ENCODE measurements at regions not wholly inside any gene's neighbourhood (a gene's known extent, or its start where the extent isn't known, plus 50 kb on each side); places are given as distances from the start of the nearest gene placed in this dataset.

- H3K4me3 ChIP-seq (ENCODE audit: low read length), result no peak overlapping the region
- Mint-ChIP-seq H3K4me3 (no peak overlapping the region), H3K27ac (no peak overlapping the region), H3K4me1 (no peaks in the 10 kb centered on the region), H3K27me3 (ENCODE audit: insufficient read depth) (no peaks in the 10 kb centered on the region), H3K9me3 (peaks cover 4% of the 10 kb centered on the region), H3K36me3 (ENCODE audit: low read depth) (no peaks in the 10 kb centered on the region)
- no peak overlapping the region for H3K9ac ChIP-seq (ENCODE audit: extremely low read depth, low read length, poor library complexity, severe bottlenecking)
- no peak overlapping the region for H3K27ac ChIP-seq (ENCODE audit: low read depth, low read length)
- H3K36me3 ChIP-seq (ENCODE audit: control insufficient read depth, insufficient read depth, low read length), result no peaks in the 10 kb centered on the region
- WGBS, 2 experiments (ENCODE audit: insufficient coverage in 1 of 2, insufficient read length in 1 of 2), result 76 to 89% methylated on average over 1 to 2 of the region's 2 CpGs
- DNase-seq, result no peak
- H3K4me1 ChIP-seq (ENCODE audit: control insufficient read depth, insufficient read depth, low read length), result no peaks in the 10 kb centered on the region
- H3K27me3 ChIP-seq (ENCODE audit: control insufficient read depth, insufficient read depth, low read length, poor library complexity, severe bottlenecking), result no peaks in the 10 kb centered on the region
- H3K9me3 ChIP-seq (ENCODE audit: control insufficient read depth, low read length), result peaks cover 7% of the 10 kb centered on the region
- TF ChIP-seq, protein P1, sequence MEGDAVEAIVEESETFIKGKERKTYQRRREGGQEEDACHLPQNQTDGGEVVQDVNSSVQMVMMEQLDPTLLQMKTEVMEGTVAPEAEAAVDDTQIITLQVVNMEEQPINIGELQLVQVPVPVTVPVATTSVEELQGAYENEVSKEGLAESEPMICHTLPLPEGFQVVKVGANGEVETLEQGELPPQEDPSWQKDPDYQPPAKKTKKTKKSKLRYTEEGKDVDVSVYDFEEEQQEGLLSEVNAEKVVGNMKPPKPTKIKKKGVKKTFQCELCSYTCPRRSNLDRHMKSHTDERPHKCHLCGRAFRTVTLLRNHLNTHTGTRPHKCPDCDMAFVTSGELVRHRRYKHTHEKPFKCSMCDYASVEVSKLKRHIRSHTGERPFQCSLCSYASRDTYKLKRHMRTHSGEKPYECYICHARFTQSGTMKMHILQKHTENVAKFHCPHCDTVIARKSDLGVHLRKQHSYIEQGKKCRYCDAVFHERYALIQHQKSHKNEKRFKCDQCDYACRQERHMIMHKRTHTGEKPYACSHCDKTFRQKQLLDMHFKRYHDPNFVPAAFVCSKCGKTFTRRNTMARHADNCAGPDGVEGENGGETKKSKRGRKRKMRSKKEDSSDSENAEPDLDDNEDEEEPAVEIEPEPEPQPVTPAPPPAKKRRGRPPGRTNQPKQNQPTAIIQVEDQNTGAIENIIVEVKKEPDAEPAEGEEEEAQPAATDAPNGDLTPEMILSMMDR (conservative IDR thresholded peaks at IDR 0.05), result no peak
Observed at GRCh38 chr4:164212714-164213113, 541.2 kb upstream of the SMIM31 start.

DNA sequence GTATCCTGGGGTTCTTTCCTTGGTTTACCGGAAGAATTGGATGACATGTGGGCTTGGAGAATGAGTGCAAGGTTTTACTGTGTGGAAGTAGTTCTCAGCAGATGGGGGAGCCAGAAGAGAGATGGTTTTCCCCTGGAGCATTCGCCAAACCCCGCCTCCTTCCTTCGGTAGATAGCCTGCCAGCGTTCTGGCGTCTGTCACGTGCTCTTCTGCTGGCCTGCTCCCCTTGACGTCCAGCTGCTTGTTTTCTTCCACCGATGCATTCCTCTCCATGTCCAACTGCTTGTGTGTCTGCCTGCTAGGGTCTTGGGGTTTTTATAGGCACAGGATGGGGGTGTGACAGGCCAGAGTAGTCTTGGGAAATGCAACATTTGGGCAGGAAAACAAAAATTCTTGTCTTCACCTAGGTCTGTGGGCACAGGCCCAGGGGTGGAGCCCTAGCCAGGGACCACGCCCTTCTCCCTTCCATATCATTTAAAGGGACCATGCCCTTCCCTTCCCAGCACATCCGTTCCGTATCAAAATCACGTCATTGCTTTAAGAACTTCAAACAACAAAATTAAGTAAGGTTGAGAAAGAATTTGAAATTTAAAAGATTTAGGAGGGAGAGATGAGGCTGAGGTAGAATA, 538.7 kb upstream of the SMIM31 start:
- no peaks in the 10 kb centered on the region for H3K36me3 Mint-ChIP-seq (ENCODE audit: low read depth)
- TF ChIP-seq, protein P1 (conservative IDR thresholded peaks at IDR 0.05), result no peak
- H3K4me3 Mint-ChIP-seq, result no peak overlapping the region
- WGBS, 2 experiments (ENCODE audit: insufficient coverage in 1 of 2, insufficient read length in 1 of 2), result 87 to 91% methylated on average over 6 to 13 of the region's 13 CpGs
- Histone ChIP-seq H3K4me3 (ENCODE audit: low read length) (no peak overlapping the region), H3K9ac (ENCODE audit: extremely low read depth, low read length, poor library complexity, severe bottlenecking) (no peak overlapping the region), H3K27me3 (ENCODE audit: control insufficient read depth, insufficient read depth, low read length, poor library complexity, severe bottlenecking) (no peaks in the 10 kb centered on the region), H3K4me1 (ENCODE audit: control insufficient read depth, insufficient read depth, low read length) (no peaks in the 10 kb centered on the region), H3K36me3 (ENCODE audit: control insufficient read depth, insufficient read depth, low read length) (no peaks in the 10 kb centered on the region), H3K9me3 (ENCODE audit: control insufficient read depth, low read length) (peaks cover 7% of the 10 kb centered on the region), H3K27ac (ENCODE audit: low read depth, low read length) (no peak overlapping the region)
- no peak for DNase-seq
- H3K27ac Mint-ChIP-seq, result no peak overlapping the region
- peaks cover 6% of the 10 kb centered on the region for H3K9me3 Mint-ChIP-seq
- H3K27me3 Mint-ChIP-seq (ENCODE audit: insufficient read depth), result no peaks in the 10 kb centered on the region
- H3K4me1 Mint-ChIP-seq, result no peaks in the 10 kb centered on the region

DNA sequence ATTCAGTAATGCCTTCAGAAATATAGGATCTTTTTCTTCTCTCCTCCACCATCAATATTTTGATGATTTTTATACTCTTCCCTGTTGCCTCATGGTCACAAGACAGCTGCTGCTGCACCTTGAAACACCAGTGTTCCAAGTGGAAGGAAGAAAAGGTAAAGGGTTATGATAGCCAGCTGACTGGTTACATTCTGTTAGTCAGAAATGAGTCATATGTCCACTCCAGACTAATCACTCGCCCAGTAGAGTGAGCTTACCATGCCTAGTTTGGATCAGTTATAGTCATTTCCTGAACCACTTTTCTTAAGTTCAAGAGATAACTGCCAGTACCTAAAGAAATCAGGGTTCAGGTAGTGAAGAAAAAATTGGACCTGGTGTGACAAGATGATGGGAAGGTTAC, 532.3 kb upstream of the SMIM31 start:
- DNase-seq, result no peak
- H3K4me1 Mint-ChIP-seq, result no peaks in the 10 kb centered on the region
- 92% methylated on average over 1 of the region's 1 CpG; no CpG with 5 or more reads in 1 of the 2 experiments for WGBS, 2 experiments (ENCODE audit: insufficient coverage in 1 of 2, insufficient read length in 1 of 2)

More for the DNA sequence above, 532.3 kb upstream of the SMIM31 start:
- no peaks in the 10 kb centered on the region for H3K36me3 Mint-ChIP-seq (ENCODE audit: low read depth)
- H3K27me3 ChIP-seq (ENCODE audit: control insufficient read depth, insufficient read depth, low read length, poor library complexity, severe bottlenecking), result no peaks in the 10 kb centered on the region
- H3K9me3 ChIP-seq (ENCODE audit: control insufficient read depth, low read length), result peaks cover 7% of the 10 kb centered on the region
- TF ChIP-seq, protein P1 (conservative IDR thresholded peaks at IDR 0.05), result no peak
- no peak overlapping the region for H3K9ac ChIP-seq (ENCODE audit: extremely low read depth, low read length, poor library complexity, severe bottlenecking)
- H3K36me3 ChIP-seq (ENCODE audit: control insufficient read depth, insufficient read depth, low read length), result no peaks in the 10 kb centered on the region
- no peaks in the 10 kb centered on the region for H3K27me3 Mint-ChIP-seq (ENCODE audit: insufficient read depth)
- no peaks in the 10 kb centered on the region for H3K4me1 ChIP-seq (ENCODE audit: control insufficient read depth, insufficient read depth, low read length)
- H3K4me3 Mint-ChIP-seq, result no peak overlapping the region
- no peak overlapping the region for H3K27ac ChIP-seq (ENCODE audit: low read depth, low read length)
- no peak overlapping the region for H3K27ac Mint-ChIP-seq
- no peak overlapping the region for H3K4me3 ChIP-seq (ENCODE audit: low read length)
- H3K9me3 Mint-ChIP-seq, result peaks cover 2% of the 10 kb centered on the region
